HG03280 (cell line): ENCODE measurements at regions not wholly inside any gene's neighbourhood (a gene's known extent, or its start where the extent isn't known, plus 50 kb on each side); places are given as distances from the start of the nearest gene placed in this dataset.

Experiments used
- ATAC-seq: cut with Tn5 transposase; IDR thresholded peaks from one replicate; pipeline ENCODE4 v1.9.1; 2021; ENCODE audit warnings: mild to moderate bottlenecking, moderate library complexity; ENCODE audit not compliant: unreplicated experiment

DNA sequence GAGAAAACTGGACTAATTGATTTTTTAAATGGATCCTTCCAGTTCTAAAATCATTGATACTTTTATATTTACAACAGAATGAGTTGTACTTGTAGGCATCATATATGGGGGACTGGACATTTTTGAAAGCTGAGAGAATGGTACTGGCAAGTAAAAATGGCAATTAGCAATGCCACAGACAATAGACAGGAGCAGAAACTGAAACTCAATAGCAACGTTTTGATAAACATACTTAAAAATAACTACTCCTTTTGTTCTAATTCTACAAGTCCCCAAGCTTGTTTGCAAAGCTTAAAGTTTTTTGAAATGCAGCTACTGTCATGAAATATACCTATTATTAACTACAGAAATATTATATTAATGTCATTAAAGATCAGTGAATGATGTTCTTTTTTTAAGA is 52.8 kb upstream of the FBXL7 start:
- no peak for ATAC-seq

DNA sequence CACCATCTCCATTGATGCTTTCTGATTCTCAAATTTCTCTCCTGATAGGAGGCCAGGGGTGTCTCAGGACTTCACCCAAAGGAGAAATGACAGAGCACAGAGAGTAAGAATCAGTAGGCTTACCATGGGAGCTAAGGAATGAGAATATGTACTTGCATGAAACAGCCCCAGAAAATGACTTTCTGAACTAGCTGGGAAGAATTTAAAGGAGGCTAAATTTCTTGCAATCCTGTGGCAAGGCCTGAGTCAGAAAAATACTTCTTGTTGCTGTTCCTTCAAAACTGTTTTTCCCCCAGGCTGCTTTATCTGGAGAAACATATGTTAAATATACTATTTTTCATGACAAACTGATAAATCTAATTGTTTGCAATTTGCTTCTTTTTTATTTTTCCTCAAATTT is 53.4 kb upstream of the FBXL7 start:
- no peak for ATAC-seq

DNA sequence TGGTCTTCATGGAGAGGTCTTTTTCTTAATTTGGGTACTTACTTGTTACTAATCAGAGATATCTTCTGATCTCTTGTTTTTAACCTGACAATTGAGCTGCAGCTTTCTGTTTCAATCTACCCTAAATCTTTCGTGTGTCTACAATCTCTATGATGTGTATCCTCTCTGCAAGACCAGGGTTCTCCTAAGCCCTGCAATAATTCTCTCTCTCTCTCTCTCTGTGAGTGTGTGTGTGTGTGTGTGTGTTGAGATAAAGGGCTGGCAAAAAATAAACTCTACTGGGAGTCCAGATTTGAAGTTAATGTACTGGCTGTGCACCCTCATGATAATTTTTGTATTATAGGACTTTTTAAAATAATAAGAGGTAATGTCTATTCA is 57.8 kb upstream of the FBXL7 start:
- no peak for ATAC-seq

DNA sequence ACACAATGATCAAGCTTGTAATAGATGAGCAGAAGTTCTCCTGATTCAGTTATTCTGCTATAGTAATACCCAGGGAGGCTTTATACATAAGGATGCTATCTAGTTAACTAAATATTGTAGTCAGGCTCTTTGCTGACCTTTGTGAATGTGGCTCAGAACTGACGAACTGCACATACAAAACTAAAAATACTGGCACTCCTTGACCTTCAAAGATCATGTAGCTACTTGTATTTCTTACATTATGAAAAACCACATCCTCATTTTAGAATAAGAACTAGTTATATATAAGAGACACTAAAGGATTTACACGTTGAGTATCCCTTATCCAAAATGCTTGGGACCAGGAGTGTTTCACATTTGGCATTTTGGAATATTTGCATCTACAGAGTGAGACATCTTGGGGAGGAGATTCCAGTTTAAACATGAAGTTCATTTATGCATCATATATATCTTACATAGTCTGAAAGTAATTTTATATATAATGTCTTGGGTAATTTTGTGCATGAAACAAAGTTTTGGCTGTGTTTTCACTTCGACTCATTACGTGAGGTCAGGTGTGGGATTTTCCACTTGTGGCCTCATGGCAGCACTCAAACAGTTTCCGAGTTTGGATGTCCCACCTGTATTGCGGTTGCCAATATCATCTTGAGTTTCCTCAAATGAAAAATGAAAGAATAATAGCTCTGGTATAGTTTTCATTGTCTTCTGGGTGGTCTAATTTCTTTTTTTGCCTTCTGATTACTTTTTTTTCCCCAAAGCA is 58.4 kb upstream of the FBXL7 start:
- ATAC-seq = no peak

DNA sequence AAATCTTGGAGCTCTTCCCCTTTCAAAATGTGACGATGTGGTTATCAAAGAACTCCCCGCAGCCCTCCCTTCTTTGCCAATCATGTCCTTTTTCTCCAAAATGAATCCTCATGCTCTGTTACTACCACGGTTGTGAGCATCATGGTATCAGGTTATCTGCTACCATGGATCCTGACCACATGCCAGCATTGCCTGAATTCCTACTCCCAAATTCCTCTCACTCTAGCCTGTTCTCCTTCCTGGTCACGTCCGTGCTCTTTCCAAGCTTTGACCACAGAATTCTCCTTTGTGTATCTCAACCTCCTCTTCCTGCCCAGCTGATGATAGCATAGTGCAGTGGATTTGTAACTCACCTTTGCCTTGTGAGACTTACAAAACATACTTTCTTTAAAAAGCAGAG is 59.5 kb upstream of the FBXL7 start:
- ATAC-seq = no peak

DNA sequence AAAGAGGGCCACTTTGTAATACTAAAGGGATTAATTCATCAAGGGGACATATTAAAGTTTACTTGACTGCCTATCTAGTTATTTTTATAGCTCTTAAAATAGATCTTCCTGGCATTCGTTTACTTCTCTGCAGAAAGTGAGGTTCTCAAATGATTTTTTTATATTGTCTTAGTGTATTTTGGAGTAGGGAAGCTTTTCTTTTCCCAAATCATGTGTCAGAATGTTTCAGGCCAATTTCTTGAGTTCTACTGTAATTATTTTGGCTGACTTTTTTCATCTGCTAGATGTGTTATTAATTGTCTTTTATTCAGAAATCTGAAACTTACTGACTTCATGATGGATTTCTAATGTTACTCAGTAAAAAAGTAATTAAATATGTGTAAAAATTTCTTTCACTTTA is 60.2 kb upstream of the FBXL7 start:
- no peak for ATAC-seq

DNA sequence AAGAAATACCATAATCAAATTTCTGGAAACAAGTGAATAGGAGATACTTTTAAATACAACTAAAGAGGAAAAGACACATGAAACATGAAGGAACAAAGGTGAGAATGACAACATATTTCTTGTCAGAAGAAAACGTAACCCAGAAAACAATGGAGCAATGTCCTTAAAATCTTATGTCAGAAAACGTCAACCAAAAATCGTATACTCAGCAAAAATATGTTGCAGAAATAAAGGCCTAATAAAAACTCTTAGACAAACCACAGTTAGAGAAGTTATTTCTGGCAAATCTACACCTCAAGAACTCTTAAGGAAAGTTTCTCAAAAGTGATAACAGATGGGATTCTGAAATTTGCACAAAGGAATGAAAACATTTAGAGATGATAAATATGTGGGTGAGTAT is 66.3 kb upstream of the FBXL7 start:
- ATAC-seq = no peak

DNA sequence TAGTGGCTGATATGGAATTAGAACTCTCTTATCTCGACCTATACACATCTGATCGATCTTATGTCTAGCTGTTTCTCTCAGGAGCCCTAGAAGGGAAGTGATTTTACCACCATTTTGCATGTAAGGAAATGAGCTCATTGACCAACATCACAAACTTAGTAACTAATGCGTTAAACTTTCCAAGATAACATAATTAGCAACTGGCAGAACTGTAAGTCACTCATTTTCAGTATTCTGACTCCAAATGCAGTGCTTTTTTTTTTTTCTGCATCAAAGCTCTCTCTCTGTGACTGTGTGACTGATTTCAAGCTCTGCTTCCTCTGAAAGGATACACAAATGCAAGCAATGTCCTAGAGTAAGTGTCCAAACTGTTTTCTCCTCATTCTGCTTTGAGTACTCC is 68.1 kb upstream of the FBXL7 start:
- ATAC-seq = no peak

DNA sequence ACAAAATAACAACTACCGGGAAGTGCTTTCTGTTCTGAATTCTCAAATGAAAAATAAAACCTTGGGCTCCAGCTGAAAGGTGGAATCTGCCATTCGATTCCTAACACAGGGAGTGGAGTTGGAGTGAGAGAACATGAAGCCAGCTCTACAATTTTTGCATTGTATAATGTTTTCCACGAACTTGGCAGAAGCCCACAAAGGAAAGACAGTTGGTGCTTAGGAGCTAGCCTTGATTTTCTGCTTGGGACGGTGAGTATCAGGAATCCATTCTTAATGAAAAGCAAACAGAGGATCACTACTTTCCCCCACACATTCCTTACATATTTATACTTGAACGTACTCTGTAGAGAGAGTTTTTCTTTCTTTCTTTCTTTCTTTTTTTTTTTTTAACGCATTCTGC is 74.2 kb upstream of the FBXL7 start:
- no peak for ATAC-seq

DNA sequence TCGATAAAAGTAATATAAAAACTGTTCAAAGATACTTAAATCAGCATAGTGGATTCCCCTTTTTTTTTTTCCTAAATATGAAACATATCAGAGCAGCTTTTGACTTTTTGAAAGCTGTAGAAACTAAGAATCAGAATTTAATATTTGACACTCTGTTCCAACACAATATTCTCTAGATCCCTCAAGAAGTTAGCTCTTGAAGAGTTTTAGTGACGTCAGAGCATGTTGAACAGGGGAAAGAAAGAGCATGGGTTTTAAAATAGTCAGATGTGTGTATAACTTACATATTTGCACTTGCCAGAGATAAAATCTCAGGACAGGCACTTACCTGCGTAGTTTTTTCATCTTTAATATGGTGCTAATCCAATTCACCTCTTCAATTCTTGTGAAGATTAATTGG is 75.2 kb upstream of the FBXL7 start:
- no peak for ATAC-seq

DNA sequence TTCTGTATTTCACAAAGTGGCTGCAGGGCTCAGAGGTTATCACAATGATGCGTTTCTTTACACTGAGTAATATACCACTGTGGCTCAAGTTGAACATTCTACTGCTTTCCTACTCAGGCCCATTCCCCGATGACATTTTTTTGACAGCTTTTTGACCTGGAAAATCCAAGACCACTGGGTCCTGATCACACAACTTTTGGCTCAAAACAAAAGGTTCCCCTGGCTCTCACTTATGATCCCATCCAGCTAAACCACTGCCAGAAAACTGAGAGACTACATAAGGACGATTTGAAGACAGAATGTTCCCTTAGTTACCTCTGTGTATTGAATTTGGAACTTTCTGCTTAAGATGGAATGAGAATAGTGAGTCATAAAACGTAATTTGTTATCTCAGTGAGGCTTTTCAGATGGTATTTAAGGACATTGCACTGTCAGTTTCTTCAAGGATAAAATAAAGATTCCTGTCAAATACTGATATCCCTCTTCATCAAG is 78.0 kb upstream of the FBXL7 start:
- ATAC-seq = no peak

DNA sequence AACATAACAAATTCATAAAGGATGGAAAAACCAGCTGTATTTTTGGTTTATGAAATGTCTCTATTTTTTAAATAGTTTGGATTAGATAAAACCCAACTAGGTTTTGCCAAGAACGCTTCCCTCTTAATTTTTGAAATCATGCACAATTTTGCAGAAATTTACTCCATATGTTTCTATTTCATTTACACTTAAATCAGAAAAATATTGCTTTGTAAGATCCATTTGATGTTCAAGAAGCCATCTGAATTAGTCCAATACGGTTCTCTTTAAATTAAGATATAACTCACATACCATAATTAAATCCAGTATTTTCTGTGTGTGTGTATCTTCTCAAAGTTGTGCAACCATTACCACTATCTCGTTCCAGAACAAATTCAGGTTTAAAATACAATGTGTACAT is 78.6 kb upstream of the FBXL7 start:
- ATAC-seq = no peak

DNA sequence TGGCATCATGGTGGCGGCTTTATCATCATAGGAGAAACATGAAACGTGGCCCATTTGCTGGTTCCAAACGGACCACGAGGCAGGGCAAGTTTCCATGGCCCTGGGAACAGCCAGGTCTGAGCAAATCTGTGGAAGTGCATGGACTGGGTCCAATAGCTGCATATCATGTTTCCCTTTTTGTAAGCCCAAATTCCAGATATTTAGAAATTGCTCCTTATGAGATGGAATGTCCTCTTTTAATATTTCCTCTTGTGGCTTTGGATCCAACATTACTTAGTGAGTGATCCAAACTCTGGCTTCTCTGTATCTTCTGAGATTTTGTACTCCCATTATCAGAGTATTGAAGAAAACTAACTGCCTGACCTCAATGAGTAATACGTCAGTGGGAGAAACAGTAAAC is 79.8 kb upstream of the FBXL7 start:
- no peak for ATAC-seq

DNA sequence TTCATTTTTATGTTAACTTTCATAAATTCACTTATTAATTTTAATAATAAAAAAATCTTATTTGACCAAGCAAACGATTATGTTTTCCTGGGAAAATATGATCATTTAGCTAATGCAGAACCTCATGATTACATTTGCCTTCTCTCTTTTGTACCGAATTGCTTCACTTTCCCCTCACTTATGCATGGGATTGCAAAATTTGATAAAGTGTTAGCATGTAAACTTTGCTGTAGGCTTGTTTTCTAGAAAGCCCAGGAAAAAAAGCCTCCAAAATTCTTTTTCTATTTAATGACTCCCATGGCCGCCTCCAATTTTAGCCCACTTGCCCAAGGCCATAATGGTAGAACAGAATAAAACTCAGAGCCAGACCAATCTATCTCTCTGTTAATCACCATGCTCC is 82.8 kb upstream of the FBXL7 start:
- no peak for ATAC-seq

DNA sequence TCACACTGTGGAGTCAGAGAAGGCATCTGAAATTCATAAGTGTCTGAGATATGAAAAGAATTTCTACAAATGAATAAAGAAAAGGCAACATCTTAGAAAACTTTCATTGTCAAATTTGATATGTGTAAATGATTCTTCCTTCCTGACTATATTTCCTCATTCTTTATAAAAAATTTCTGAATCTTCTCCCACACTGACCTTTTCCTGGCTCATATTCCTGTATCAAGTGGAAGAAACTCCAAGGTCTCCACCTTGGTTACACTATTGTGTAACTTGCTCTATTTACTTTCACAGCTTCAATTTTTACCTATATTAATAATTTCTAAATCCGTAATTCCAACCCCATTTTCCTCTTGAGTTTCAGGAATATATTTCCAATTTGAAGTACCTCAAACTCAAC is 93.5 kb upstream of the FBXL7 start:
- ATAC-seq = no peak

DNA sequence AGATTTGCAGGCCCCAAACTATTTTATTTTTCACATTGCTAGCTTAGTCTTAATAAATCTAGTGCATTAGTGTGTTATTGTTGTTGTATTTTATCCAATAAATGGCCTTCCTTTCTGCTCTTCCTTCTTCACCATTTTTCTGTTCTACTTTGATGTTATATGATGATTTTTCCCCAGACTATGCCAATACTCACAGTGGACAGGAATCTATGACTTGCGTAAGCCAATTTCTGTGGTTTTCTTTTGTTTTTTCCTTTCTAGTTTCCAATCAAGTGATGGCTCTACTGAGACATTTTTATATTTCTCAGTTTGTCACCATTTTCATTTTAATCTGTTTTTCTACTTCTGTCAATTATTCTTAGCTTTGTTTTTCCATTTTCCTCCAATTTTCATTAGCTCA is 106.8 kb upstream of the FBXL7 start:
- ATAC-seq = no peak

DNA sequence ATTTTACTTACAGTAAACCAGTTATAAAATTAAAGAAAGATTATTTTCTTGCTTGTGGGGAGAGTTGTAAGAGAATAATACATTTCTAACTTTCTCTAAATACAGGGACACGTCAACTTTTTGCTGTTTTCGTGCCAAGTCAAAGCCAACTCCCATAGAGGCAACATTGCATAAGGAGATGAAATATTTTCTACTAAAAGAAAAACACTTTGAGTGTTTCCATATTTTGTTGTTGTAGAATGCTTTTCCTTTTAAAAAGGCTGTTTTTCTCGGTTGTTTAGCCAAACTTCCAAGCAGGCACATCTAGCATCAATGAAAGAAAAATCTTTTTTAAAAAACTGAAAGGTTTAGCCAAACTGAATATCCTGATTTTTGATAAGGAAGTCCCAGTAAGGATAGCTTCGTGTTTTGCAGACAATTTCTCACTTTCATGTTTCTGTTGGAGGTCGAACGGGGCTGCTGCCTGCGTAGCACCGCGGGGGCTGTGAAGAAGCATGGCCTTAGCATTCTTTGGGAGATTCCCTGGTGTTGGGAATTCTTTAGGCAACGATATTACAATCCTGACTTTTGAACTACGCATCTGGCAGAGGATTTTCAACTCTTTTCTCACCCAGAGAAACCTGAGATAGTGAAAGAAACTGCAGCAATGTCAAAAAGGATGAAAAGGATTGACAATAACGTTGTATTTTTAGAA is 108.1 kb upstream of the FBXL7 start:
- no peak for ATAC-seq

DNA sequence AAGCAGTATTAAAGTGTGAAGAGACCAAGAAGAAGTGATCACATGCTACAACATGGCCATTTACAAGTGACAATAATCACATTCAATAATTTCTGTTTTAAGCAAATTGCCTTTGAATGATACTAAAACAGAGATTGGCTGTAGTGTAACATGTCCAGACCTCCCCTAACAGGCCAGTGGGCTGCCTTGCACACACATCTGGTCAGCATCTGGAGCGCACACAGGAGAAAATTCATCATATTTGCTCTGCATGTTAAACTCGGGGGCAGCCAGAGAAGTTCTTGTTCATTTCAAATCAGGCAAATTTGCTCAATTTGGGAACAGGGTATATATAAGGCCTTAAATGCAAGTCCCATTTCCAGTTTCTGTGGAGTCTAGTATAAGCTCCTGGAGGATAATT is 111.1 kb upstream of the FBXL7 start:
- ATAC-seq = no peak

DNA sequence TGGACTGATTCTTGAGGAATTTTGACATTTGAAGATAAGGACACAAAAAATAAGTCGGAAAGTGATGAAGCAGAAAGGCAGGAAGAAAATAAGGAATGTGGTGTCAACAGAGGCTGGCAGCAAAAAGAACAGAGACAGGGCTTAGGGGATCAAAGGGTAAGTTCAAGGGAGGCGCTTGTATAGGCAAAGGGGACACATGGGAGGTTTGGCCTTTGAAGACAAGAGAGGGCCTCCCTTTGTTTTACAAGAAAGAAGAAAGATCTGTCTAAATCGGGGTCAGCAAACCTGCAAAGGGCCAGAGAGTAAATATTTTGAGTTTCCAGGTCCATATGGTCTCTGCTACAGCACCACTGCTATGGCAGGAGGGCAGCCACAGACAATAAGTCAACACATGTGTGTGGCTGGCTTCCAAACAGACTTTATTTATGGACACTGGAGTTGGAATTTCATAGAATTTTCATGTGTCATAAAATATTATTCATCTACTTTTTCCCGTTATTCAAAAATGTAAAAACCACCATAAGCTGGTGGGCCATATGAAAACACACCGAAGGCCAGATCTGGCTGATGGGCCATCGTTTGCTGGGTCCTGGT is 112.0 kb upstream of the FBXL7 start:
- ATAC-seq = no peak

DNA sequence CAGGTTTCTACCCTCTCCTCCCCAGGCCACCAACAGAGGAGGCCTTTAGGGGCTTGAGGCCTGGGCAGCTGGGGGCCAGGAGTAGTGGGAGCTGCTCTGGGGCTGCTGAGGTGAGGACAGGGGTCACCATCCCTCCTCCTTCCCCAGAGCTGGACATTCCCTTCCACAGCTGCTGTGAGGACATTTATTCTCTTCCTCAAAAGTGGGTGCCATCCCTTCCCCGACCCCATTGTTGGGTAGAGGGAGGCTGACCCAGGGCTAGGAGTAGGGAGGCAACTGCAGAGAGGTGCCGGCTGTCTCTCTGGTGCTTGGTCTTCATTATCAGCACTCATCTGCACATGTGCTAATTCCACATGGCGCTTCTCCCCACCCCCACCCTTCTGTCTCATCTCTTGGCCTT is 113.9 kb upstream of the FBXL7 start:
- no peak for ATAC-seq

DNA sequence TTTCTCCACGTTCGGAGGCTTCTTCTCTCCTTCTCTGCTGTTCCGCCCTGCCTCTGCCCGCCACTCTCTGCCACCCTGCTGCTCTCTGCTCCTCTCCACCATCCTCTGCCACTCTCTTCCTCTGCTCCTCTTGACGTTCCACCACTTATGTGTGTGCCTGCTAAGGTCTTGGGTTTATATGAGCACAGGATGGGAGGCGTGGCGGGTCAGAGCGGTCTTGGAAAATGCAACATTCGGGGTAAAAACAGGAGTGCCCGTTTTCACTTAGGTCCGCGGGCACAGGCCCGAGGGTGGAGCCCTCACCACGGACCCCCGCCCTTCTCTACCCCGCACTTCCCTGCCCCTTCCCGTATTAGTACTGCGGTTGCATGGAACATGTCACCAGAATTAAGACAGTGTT is 114.4 kb upstream of the FBXL7 start:
- no peak for ATAC-seq

DNA sequence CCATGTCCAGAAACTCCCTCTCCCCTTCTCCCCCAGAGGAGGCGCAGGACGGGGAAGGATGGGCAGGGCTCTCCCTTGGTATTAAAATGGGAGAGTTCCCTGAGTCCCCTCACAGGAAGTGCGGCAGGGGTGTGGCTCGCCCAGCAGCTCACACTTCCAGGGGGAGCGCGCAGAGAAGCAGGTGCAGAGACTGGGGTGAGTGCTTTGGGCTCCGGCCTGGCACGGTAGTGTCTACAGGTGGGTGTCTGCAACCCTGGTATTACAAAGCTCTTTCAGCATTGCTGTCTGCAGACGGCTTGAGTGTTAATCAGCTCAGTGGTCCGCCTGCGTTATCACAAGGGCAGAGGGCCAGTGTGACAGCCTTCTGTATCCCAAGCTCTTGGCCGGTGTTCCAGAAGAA is 114.9 kb upstream of the FBXL7 start:
- ATAC-seq = no peak
